Transverse colon (tissue), 4 donors: ENCODE measurements at regions not wholly inside any gene's neighbourhood (a gene's known extent, or its start where the extent isn't known, plus 50 kb on each side); places are given as distances from the start of the nearest gene placed in this dataset.

Experiments used
- POLR2A ChIP-seq: fragments of 450-650 bp; IDR thresholded peaks from one replicate; pipeline ENCODE4 v1.6.1; 2016; ENCODE audit warnings: antibody characterized with exemption, mild to moderate bottlenecking, moderate library complexity
- POLR2AphosphoS5 ChIP-seq, 3 donors: sonication (generic); formaldehyde crosslinking; IDR thresholded peaks; one replicate each; pipeline ENCODE4 v1.6.1; 2016; ENCODE audit warnings: antibody characterized with exemption in 3 of 3
- TF ChIP-seq, protein P1 (sequence below), 5 experiments: fragments of 200-600 bp in 3 of 5; fragments of 450-650 bp in 2 of 5; sonication (generic) in 3 of 5; IDR thresholded peaks; 1 replicate in 2 of 5; 2 replicates in 3 of 5; pipeline ENCODE4 v1.5.1; 2016 to 2017; ENCODE audit warnings: antibody characterized with exemption in 5 of 5, inconsistent platforms in 3 of 5, mild to moderate bottlenecking in 2 of 5, moderate library complexity in 1 of 5

DNA sequence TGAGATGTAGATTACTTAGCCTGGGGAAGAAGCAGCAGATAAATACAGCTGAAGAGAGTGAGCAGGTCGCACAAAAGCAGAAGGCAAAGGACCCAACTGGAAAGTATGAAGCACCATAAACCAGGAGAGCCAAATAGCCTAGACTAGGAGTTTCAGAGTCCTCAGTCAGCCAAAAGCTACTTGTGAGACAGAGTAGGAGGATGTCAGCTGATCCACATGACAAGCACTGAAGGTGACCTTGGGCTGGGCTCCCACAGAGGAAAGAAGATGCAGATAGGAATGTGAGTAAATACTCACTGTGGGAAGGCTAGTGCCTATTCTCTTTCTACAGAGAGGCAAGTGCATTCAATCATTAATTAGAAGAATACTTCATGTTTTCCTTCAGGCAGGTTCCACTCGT is 274.0 kb upstream of the POU3F2 start:
- TF ChIP-seq, protein P1, sequence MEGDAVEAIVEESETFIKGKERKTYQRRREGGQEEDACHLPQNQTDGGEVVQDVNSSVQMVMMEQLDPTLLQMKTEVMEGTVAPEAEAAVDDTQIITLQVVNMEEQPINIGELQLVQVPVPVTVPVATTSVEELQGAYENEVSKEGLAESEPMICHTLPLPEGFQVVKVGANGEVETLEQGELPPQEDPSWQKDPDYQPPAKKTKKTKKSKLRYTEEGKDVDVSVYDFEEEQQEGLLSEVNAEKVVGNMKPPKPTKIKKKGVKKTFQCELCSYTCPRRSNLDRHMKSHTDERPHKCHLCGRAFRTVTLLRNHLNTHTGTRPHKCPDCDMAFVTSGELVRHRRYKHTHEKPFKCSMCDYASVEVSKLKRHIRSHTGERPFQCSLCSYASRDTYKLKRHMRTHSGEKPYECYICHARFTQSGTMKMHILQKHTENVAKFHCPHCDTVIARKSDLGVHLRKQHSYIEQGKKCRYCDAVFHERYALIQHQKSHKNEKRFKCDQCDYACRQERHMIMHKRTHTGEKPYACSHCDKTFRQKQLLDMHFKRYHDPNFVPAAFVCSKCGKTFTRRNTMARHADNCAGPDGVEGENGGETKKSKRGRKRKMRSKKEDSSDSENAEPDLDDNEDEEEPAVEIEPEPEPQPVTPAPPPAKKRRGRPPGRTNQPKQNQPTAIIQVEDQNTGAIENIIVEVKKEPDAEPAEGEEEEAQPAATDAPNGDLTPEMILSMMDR (IDR thresholded peaks at IDR 0.05): no peak
- TF ChIP-seq POLR2A (no peak), POLR2AphosphoS5 (IDR thresholded peaks at IDR 0.05) (no peak)
